HK-2 (cell line): ENCODE measurements at regions not wholly inside any gene's neighbourhood (a gene's known extent, or its start where the extent isn't known, plus 50 kb on each side); places are given as distances from the start of the nearest gene placed in this dataset.

Experiments
- DNase-seq: peaks from one replicate; pipeline ENCODE4 v3.0.0-alpha.2; 2018; ENCODE audit not compliant: unreplicated experiment

GRCh38 chr1:232445361-232446106 lies 184.4 kb downstream of the SIPA1L2 start:
- DNase-seq: peak; percentile 91

GRCh38 chr1:232443372-232443771 lies 186.6 kb downstream of the SIPA1L2 start:
- DNase-seq: peak; percentile 28

GRCh38 chr1:232441036-232441411 lies 188.9 kb downstream of the SIPA1L2 start:
- no peak for DNase-seq

- peak; percentile 30 for DNase-seq
These were observed 189.5 kb downstream of the SIPA1L2 start for GRCh38 chr1:232440325-232441035.

GRCh38 chr1:232439011-232439410 lies 190.9 kb downstream of the SIPA1L2 start:
- DNase-seq: no peak

- no peak for DNase-seq
These were observed 191.5 kb downstream of the SIPA1L2 start for GRCh38 chr1:232438476-232438875.

- no peak for DNase-seq
These were observed 192.4 kb downstream of the SIPA1L2 start for GRCh38 chr1:232437510-232437909.

- DNase-seq: no peak
These were observed 194.2 kb downstream of the SIPA1L2 start for GRCh38 chr1:232435729-232436128.

GRCh38 chr1:232432313-232432712 lies 197.6 kb downstream of the SIPA1L2 start:
- DNase-seq: no peak

GRCh38 chr1:232431748-232432147 lies 198.2 kb downstream of the SIPA1L2 start:
- no peak for DNase-seq

GRCh38 chr1:232431326-232431725 lies 198.6 kb downstream of the SIPA1L2 start:
- DNase-seq: no peak

GRCh38 chr1:232430467-232430866 lies 199.5 kb downstream of the SIPA1L2 start:
- no peak for DNase-seq

- no peak for DNase-seq
These were observed 201.0 kb downstream of the SIPA1L2 start for GRCh38 chr1:232428786-232429530.

GRCh38 chr1:232428036-232428645 lies 201.8 kb downstream of the SIPA1L2 start:
- no peak for DNase-seq

GRCh38 chr1:232426801-232427200 lies 203.1 kb downstream of the SIPA1L2 start:
- no peak for DNase-seq

- DNase-seq: no peak
These were observed 204.5 kb downstream of the SIPA1L2 start for GRCh38 chr1:232425421-232425820.

GRCh38 chr1:232423591-232423990 lies 206.3 kb downstream of the SIPA1L2 start:
- DNase-seq: no peak

GRCh38 chr1:232422898-232423297 lies 207.0 kb downstream of the SIPA1L2 start:
- no peak for DNase-seq

- DNase-seq: no peak
These were observed 207.8 kb downstream of the SIPA1L2 start for GRCh38 chr1:232422098-232422497.

GRCh38 chr1:232421143-232421796 lies 208.7 kb downstream of the SIPA1L2 start:
- no peak for DNase-seq

GRCh38 chr1:232417636-232418248 lies 212.2 kb downstream of the SIPA1L2 start:
- no peak for DNase-seq
